ENCODE measurements at regions not wholly inside any gene's neighbourhood (a gene's known extent, or its start where the extent isn't known, plus 50 kb on each side); places are given as distances from the start of the nearest gene placed in this dataset.
"Not testable (repeated sequence)": the region's sequence is repeated elsewhere in the genome, so short reads cannot be mapped to it uniquely, and the experiment has no call there.

GRCh38 chr6:22133357-22133756, 163.5 kb downstream of the PRL start:
- no peak for DNase-seq

GRCh38 chr6:22134308-22134707, 162.5 kb downstream of the PRL start:
- no peak for DNase-seq

GRCh38 chr6:22135395-22135794, 161.4 kb downstream of the PRL start:
- DNase-seq: no peak

- not testable (repeated sequence) for DNase-seq
These were observed 156.1 kb downstream of the PRL start for GRCh38 chr6:22140736-22141135.

GRCh38 chr6:22141241-22141745, 155.5 kb downstream of the PRL start:
- DNase-seq: peak; percentile 79

- DNase-seq: no peak
These were observed 154.0 kb downstream of the PRL start for GRCh38 chr6:22142856-22143255.

- DNase-seq: no peak
These were observed 151.5 kb downstream of the PRL start for GRCh38 chr6:22145376-22145775.

GRCh38 chr6:22145823-22146677, 150.8 kb downstream of the PRL start:
- peak; percentile 91 for DNase-seq

GRCh38 chr6:22146678-22146930, 150.2 kb downstream of the PRL start:
- DNase-seq: no peak

GRCh38 chr6:22146931-22147701, 149.7 kb downstream of the PRL start:
- DNase-seq: no peak

GRCh38 chr6:22147921-22148776, 148.7 kb downstream of the PRL start:
- peak; percentile 58 for DNase-seq

- no peak for DNase-seq
These were observed 147.7 kb downstream of the PRL start for GRCh38 chr6:22149096-22149495.

GRCh38 chr6:22149501-22150367, 147.1 kb downstream of the PRL start:
- DNase-seq: no peak

- no peak for DNase-seq
These were observed 146.3 kb downstream of the PRL start for GRCh38 chr6:22150368-22151035.

GRCh38 chr6:22151892-22152291, 144.9 kb downstream of the PRL start:
- no peak for DNase-seq

GRCh38 chr6:22152841-22153240, 144.0 kb downstream of the PRL start:
- no peak for DNase-seq

- DNase-seq: no peak
These were observed 143.3 kb downstream of the PRL start for GRCh38 chr6:22153384-22154158.

GRCh38 chr6:22155551-22155950, 141.3 kb downstream of the PRL start:
- no peak for DNase-seq

GRCh38 chr6:22157233-22157632, 139.6 kb downstream of the PRL start:
- no peak for DNase-seq

GRCh38 chr6:22164236-22164635, 132.6 kb downstream of the PRL start:
- DNase-seq: no peak

GRCh38 chr6:22171006-22171405, 125.8 kb downstream of the PRL start:
- DNase-seq: not testable (repeated sequence)

Measured in islet precursor cell (in vitro differentiated cells).